Common myeloid progenitor, CD34-positive (primary cell): ENCODE measurements at regions not wholly inside any gene's neighbourhood (a gene's known extent, or its start where the extent isn't known, plus 50 kb on each side); places are given as distances from the start of the nearest gene placed in this dataset.

ENCODE experiments used
- CTCF ChIA-PET: fragments of 350-600 bp; sonication (Branson Sonifier 250); formaldehyde crosslinking; loops from one replicate; lab custom pipeline; 2021; ENCODE audit warnings: antibody characterized with exemption; lab: Charles Lee
- POLR2A ChIA-PET: fragments of 350-600 bp; sonication (Branson Sonifier 250); formaldehyde crosslinking; loops from one replicate; lab custom pipeline; 2021; ENCODE audit warnings: antibody characterized with exemption; lab: Charles Lee
- DNase-seq, 3 donors: peaks; one replicate each; pipeline versions ENCODE4 v3.0.0 to v3.0.0-alpha.2; 2013
- H3K27ac ChIP-seq, 2 experiments: 1 replicate in 1 of 2; 2 replicates in 1 of 2; pipeline ENCODE4 v1.7.0; 2013; ENCODE audit warnings: inconsistent platforms in 2 of 2, low read length in 2 of 2, mild to moderate bottlenecking in 2 of 2, low read depth in 1 of 2, moderate library complexity in 1 of 2; ENCODE audit not compliant: severe bottlenecking in 2 of 2, insufficient read depth in 1 of 2, poor library complexity in 1 of 2
- H3K27me3 ChIP-seq, 5 experiments: replicated peaks in 2 of 5; 1 replicate in 3 of 5; 2 replicates in 2 of 5; pipeline versions ENCODE4 v1.6.1 to v1.7.0; 2013; ENCODE audit warnings: low read length in 4 of 5, mild to moderate bottlenecking in 2 of 5, moderate library complexity in 2 of 5, inconsistent platforms in 1 of 5; ENCODE audit not compliant: insufficient read depth in 5 of 5, control insufficient read depth in 4 of 5
- H3K36me3 ChIP-seq, 4 experiments: 1 replicate in 2 of 4; 2 replicates in 2 of 4; pipeline versions ENCODE4 v1.6.1 to v1.7.0; 2013; ENCODE audit warnings: low read length in 3 of 4, control low read depth in 1 of 4, mild to moderate bottlenecking in 1 of 4; ENCODE audit not compliant: control insufficient read depth in 4 of 4, insufficient read depth in 4 of 4
- H3K4me1 ChIP-seq, 4 experiments: 1 replicate in 3 of 4; 2 replicates in 1 of 4; pipeline versions ENCODE4 v1.6.1 to v1.7.1; 2013; ENCODE audit warnings: low read length in 3 of 4, mild to moderate bottlenecking in 3 of 4, control low read depth in 1 of 4, inconsistent platforms in 1 of 4, moderate library complexity in 1 of 4; ENCODE audit not compliant: control insufficient read depth in 4 of 4, insufficient read depth in 4 of 4; ENCODE audit errors: control extremely low read depth in 1 of 4
- H3K4me3 ChIP-seq, 7 experiments: 1 replicate in 4 of 7; 2 replicates in 3 of 7; pipeline versions ENCODE4 v1.5.1 to v1.7.0; 2013; ENCODE audit warnings: mild to moderate bottlenecking in 7 of 7, low read length in 6 of 7, moderate library complexity in 6 of 7, inconsistent platforms in 2 of 7, low read depth in 2 of 7, control low read depth in 1 of 7; ENCODE audit not compliant: insufficient read depth in 4 of 7, control insufficient read depth in 1 of 7; ENCODE audit errors: extremely low read depth in 1 of 7
- H3K9me3 ChIP-seq, 5 experiments: 1 replicate in 4 of 5; 2 replicates in 1 of 5; pipeline versions ENCODE4 v1.6.1 to v1.7.1; 2013; ENCODE audit warnings: low read length in 4 of 5, mild to moderate bottlenecking in 2 of 5, inconsistent platforms in 1 of 5, low read depth in 1 of 5, moderate library complexity in 1 of 5; ENCODE audit not compliant: control insufficient read depth in 4 of 5, insufficient read depth in 2 of 5; ENCODE audit errors: control extremely low read depth in 1 of 5
- WGBS: methylation state at CpG from one replicate; pipeline ENCODE4 v1.1.5; 2013; ENCODE audit not compliant: insufficient coverage; 5-methylcytosine and 5-hydroxymethylcytosine counted together

GRCh38 chr4:188370777-188371176 lies 231.5 kb downstream of the TRIML1 start:
- H3K36me3 ChIP-seq: no peaks in the 10 kb centered on the region
- H3K9me3 ChIP-seq: no peaks in the 10 kb centered on the region
- no peaks in the 10 kb centered on the region for H3K27me3 ChIP-seq
- DNase-seq: no peak
- POLR2A ChIA-PET: no interaction called here
- no peak overlapping the region for H3K4me3 ChIP-seq
- no peak overlapping the region for H3K27ac ChIP-seq
- CTCF ChIA-PET: no interaction called here
- H3K4me1 ChIP-seq: no peaks in the 10 kb centered on the region
- 18% methylated on average over 1 of the region's 3 CpGs for WGBS

GRCh38 chr4:188372058-188372457 lies 232.8 kb downstream of the TRIML1 start:
- ChIA-PET POLR2A (no interaction called here), CTCF (no interaction called here)
- Histone ChIP-seq H3K9me3 (peaks cover 0 to 6% (median 0%) of the 10 kb centered on the region in 5 experiments), H3K27ac (no peak overlapping the region), H3K27me3 (no peaks in the 10 kb centered on the region), H3K4me3 (no peak overlapping the region), H3K4me1 (no peaks in the 10 kb centered on the region), H3K36me3 (no peaks in the 10 kb centered on the region)
- DNase-seq: no peak
- WGBS: no CpG with 5 or more reads among the region's 1 CpG

GRCh38 chr4:188372829-188373228 lies 233.6 kb downstream of the TRIML1 start:
- 88% methylated on average over 3 of the region's 3 CpGs for WGBS
- Histone ChIP-seq H3K4me3 (no peak overlapping the region), H3K36me3 (no peaks in the 10 kb centered on the region), H3K27ac (no peak overlapping the region), H3K4me1 (no peaks in the 10 kb centered on the region), H3K9me3 (peaks cover 0 to 6% (median 0%) of the 10 kb centered on the region in 5 experiments), H3K27me3 (no peaks in the 10 kb centered on the region)
- CTCF ChIA-PET: no interaction called here
- POLR2A ChIA-PET: no interaction called here
- no peak for DNase-seq

GRCh38 chr4:188374871-188375270 lies 235.6 kb downstream of the TRIML1 start:
- no peak overlapping the region for H3K27ac ChIP-seq
- ChIA-PET POLR2A (no interaction called here), CTCF (no interaction called here)
- WGBS: 98% methylated on average over 4 of the region's 5 CpGs
- DNase-seq: no peak
- H3K4me3 ChIP-seq: no peak overlapping the region
- no peaks in the 10 kb centered on the region for H3K4me1 ChIP-seq
- H3K9me3 ChIP-seq: peaks cover 0 to 6% (median 0%) of the 10 kb centered on the region in 5 experiments
- H3K36me3 ChIP-seq: no peaks in the 10 kb centered on the region
- no peaks in the 10 kb centered on the region for H3K27me3 ChIP-seq

GRCh38 chr4:188377816-188378215 lies 238.6 kb downstream of the TRIML1 start:
- WGBS: 96% methylated on average over 4 of the region's 10 CpGs
- no peaks in the 10 kb centered on the region for H3K36me3 ChIP-seq
- DNase-seq: no peak
- no peaks in the 10 kb centered on the region for H3K27me3 ChIP-seq
- ChIA-PET CTCF (no interaction called here), POLR2A (no interaction called here)
- H3K9me3 ChIP-seq: peaks cover 0 to 6% (median 0%) of the 10 kb centered on the region in 5 experiments
- no peaks in the 10 kb centered on the region for H3K4me1 ChIP-seq
- no peak overlapping the region for H3K27ac ChIP-seq
- no peak overlapping the region for H3K4me3 ChIP-seq

- 100% methylated on average over 1 of the region's 4 CpGs for WGBS
- no peak for DNase-seq
- H3K4me3 ChIP-seq: no peak overlapping the region
- H3K27me3 ChIP-seq: no peaks in the 10 kb centered on the region
- no peaks in the 10 kb centered on the region for H3K4me1 ChIP-seq
- ChIA-PET POLR2A (no interaction called here), CTCF (no interaction called here)
- H3K36me3 ChIP-seq: no peaks in the 10 kb centered on the region
- H3K27ac ChIP-seq: no peak overlapping the region
- peaks cover 0 to 2% (median 0%) of the 10 kb centered on the region in 5 experiments for H3K9me3 ChIP-seq
These were observed 243.9 kb downstream of the TRIML1 start for GRCh38 chr4:188383180-188383579.

- H3K4me1 ChIP-seq: no peaks in the 10 kb centered on the region
- DNase-seq: no peak
- H3K27me3 ChIP-seq: no peaks in the 10 kb centered on the region
- 55% methylated on average over 2 of the region's 5 CpGs for WGBS
- POLR2A ChIA-PET: no interaction called here
- H3K27ac ChIP-seq: no peak overlapping the region
- no peak overlapping the region for H3K4me3 ChIP-seq
- CTCF ChIA-PET: no interaction called here
- peaks cover 0 to 2% (median 0%) of the 10 kb centered on the region in 5 experiments for H3K9me3 ChIP-seq
- no peaks in the 10 kb centered on the region for H3K36me3 ChIP-seq
These were observed 248.0 kb downstream of the TRIML1 start for GRCh38 chr4:188387179-188387791.
